ENCODE measurements at regions not wholly inside any gene's neighbourhood (a gene's known extent, or its start where the extent isn't known, plus 50 kb on each side); places are given as distances from the start of the nearest gene placed in this dataset.

DNA sequence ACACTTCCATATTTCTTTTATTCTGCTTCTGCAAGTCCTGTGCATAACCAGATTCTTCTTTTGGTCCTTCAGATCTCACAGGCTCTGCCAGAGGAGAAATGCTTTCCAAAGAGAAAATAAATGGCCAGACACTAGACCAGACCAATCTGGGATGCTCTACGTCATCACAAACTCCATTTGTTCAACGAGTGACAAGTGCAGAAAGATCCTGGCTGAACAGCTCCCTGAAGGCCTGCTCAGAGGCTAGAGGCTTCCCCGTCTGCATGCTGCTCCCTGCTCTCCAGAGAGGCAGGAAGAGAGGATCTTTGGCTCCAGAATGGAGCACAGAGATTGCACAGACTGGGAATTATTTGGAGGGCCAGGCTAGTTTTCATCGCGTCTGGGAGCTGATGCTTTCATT is 232.7 kb downstream of the MAF start:
- CTCF ChIA-PET, result no interaction called here
- no peak overlapping the region for H3K4me3 ChIP-seq (replicated peaks in 1 of 2; ENCODE audit: low read depth in 1 of 2, low read length in 2 of 2)
- no peaks in the 10 kb centered on the region for H3K9me2 ChIP-seq (ENCODE audit: insufficient read depth)
- H3K4me2 ChIP-seq (ENCODE audit: low read length), result no peak overlapping the region
- ATAC-seq (no peak), DNase-seq (ENCODE audit: low read depth, low spot score) (no peak)
- H3K79me2 ChIP-seq (ENCODE audit: insufficient read depth, low read length), result no peaks in the 10 kb centered on the region
- POLR2A ChIA-PET, result no interaction called here
- no peaks in the 10 kb centered on the region for H3K4me1 ChIP-seq (ENCODE audit: control insufficient read depth in 1 of 2, insufficient read depth in 2 of 2, low read length in 2 of 2)
- H4K20me1 ChIP-seq (ENCODE audit: insufficient read depth), result no peaks in the 10 kb centered on the region
- intact Hi-C loops (cut with micrococcal nuclease), result loop anchor here (5.0 kb wide), 1 partner anchor 754 kb away; no protein-coding TSS in a partner anchor
- H3K36me3 ChIP-seq (ENCODE audit: control insufficient read depth in 1 of 2, insufficient read depth in 2 of 2, low read length in 2 of 2), result no peaks in the 10 kb centered on the region
- RAD21 ChIA-PET (ENCODE audit: low non-redundant PET in 1 of 2, low total read pairs in 2 of 2, uncharacterized antibody in 2 of 2, unreplicated experiment in 2 of 2), result no interaction called here
- peaks cover 39 to 40% of the 10 kb centered on the region in 2 experiments; a peak in 2 of 4 replicates for H3K9me3 ChIP-seq (ENCODE audit: control insufficient read depth in 1 of 2, insufficient read depth in 1 of 2, low read depth in 1 of 2, low read length in 2 of 2)
- no peaks in the 10 kb centered on the region; the same call in 1 of the 2 replicates for H3K27me3 ChIP-seq (ENCODE audit: insufficient read depth, low read length)
- BruUV-seq (replicated peaks), result no TSS peak
- no peak overlapping the region for H2AFZ ChIP-seq (ENCODE audit: low read depth, low read length, poor library complexity, severe bottlenecking)
- TF ChIP-seq ZFX (IDR thresholded peaks at IDR 0.05) (no peak), JUND (IDR thresholded peaks at IDR 0.05) (no peak), EZH2phosphoT487 (IDR thresholded peaks at IDR 0.05; ENCODE audit: borderline replicate concordance) (no peak)
- TF ChIP-seq, protein P1, sequence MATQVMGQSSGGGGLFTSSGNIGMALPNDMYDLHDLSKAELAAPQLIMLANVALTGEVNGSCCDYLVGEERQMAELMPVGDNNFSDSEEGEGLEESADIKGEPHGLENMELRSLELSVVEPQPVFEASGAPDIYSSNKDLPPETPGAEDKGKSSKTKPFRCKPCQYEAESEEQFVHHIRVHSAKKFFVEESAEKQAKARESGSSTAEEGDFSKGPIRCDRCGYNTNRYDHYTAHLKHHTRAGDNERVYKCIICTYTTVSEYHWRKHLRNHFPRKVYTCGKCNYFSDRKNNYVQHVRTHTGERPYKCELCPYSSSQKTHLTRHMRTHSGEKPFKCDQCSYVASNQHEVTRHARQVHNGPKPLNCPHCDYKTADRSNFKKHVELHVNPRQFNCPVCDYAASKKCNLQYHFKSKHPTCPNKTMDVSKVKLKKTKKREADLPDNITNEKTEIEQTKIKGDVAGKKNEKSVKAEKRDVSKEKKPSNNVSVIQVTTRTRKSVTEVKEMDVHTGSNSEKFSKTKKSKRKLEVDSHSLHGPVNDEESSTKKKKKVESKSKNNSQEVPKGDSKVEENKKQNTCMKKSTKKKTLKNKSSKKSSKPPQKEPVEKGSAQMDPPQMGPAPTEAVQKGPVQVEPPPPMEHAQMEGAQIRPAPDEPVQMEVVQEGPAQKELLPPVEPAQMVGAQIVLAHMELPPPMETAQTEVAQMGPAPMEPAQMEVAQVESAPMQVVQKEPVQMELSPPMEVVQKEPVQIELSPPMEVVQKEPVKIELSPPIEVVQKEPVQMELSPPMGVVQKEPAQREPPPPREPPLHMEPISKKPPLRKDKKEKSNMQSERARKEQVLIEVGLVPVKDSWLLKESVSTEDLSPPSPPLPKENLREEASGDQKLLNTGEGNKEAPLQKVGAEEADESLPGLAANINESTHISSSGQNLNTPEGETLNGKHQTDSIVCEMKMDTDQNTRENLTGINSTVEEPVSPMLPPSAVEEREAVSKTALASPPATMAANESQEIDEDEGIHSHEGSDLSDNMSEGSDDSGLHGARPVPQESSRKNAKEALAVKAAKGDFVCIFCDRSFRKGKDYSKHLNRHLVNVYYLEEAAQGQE (IDR thresholded peaks at IDR 0.05; ENCODE audit: low read depth), result no peak
- no peak overlapping the region for H3K27ac ChIP-seq (ENCODE audit: low read depth, low read length)
- no peak overlapping the region for H3K9ac ChIP-seq (ENCODE audit: low read length)

DNA sequence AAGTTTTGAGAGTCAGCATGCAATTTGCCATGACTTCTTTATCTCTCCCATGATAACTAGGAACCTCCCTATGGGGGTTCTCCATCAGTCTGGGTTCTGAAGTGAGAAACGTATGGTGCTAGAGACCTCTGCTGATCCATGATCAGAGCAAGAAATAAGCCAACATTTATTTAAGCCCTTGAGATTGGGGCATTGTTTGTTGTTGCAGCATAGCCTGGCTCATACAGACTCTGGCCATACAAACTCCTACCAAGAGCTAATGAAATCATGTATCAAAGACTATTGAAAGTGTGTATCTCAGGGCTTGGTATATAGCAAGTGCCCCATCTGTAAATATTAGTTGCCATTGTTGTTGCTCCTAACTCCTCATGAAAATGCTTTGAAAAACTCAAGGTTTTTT is 233.9 kb downstream of the MAF start:
- no peak for ATAC-seq
- no peak overlapping the region for H3K4me3 ChIP-seq (replicated peaks in 1 of 2; ENCODE audit: low read depth in 1 of 2, low read length in 2 of 2)
- H3K27ac ChIP-seq (ENCODE audit: low read depth, low read length), result no peak overlapping the region
- no peak overlapping the region for H3K9ac ChIP-seq (ENCODE audit: low read length)
- no peaks in the 10 kb centered on the region for H3K4me1 ChIP-seq (ENCODE audit: control insufficient read depth in 1 of 2, insufficient read depth in 2 of 2, low read length in 2 of 2)
- H3K36me3 ChIP-seq (ENCODE audit: control insufficient read depth in 1 of 2, insufficient read depth in 2 of 2, low read length in 2 of 2), result no peaks in the 10 kb centered on the region
- intact Hi-C loops (cut with micrococcal nuclease), result loop anchor here (5.0 kb wide), 1 partner anchor 756 kb away; no protein-coding TSS in a partner anchor
- POLR2A ChIA-PET, result no interaction called here
- BruUV-seq (replicated peaks), result no TSS peak
- H3K9me2 ChIP-seq (ENCODE audit: insufficient read depth), result no peaks in the 10 kb centered on the region
- no peak for TF ChIP-seq ELF1 (IDR thresholded peaks at IDR 0.05; ENCODE audit: borderline replicate concordance, low read depth)
- no peak for TF ChIP-seq SRF (IDR thresholded peaks at IDR 0.05; ENCODE audit: low read depth)
- TF ChIP-seq ZNF274 (IDR thresholded peaks at IDR 0.05; ENCODE audit: low read depth, low read length), result no peak
- no peak for TF ChIP-seq JUND (IDR thresholded peaks at IDR 0.05)
- no peak for TF ChIP-seq EZH2 (IDR thresholded peaks at IDR 0.05)
- TF ChIP-seq EZH2phosphoT487 (IDR thresholded peaks at IDR 0.05; ENCODE audit: borderline replicate concordance), result no peak
- TF ChIP-seq TCF7L2 (IDR thresholded peaks at IDR 0.05; ENCODE audit: borderline replicate concordance, extremely low read depth, insufficient read depth, insufficient read length), result no peak
- H3K79me2 ChIP-seq (ENCODE audit: insufficient read depth, low read length), result no peaks in the 10 kb centered on the region
- peaks cover 36 to 38% of the 10 kb centered on the region in 2 experiments; a peak in 2 of 4 replicates for H3K9me3 ChIP-seq (ENCODE audit: control insufficient read depth in 1 of 2, insufficient read depth in 1 of 2, low read depth in 1 of 2, low read length in 2 of 2)
- no peaks in the 10 kb centered on the region; the same call in 1 of the 2 replicates for H3K27me3 ChIP-seq (ENCODE audit: insufficient read depth, low read length)
- H4K20me1 ChIP-seq (ENCODE audit: insufficient read depth), result no peaks in the 10 kb centered on the region
- H3K4me2 ChIP-seq (ENCODE audit: low read length), result no peak overlapping the region
- CTCF ChIA-PET, result no interaction called here
- RAD21 ChIA-PET (ENCODE audit: low non-redundant PET in 1 of 2, low total read pairs in 2 of 2, uncharacterized antibody in 2 of 2, unreplicated experiment in 2 of 2), result no interaction called here
- no peak for DNase-seq (ENCODE audit: low read depth, low spot score)
- H2AFZ ChIP-seq (ENCODE audit: low read depth, low read length, poor library complexity, severe bottlenecking), result no peak overlapping the region
